ENCODE measurements at regions not wholly inside any gene's neighbourhood (a gene's known extent, or its start where the extent isn't known, plus 50 kb on each side); places are given as distances from the start of the nearest gene placed in this dataset.
"Not testable (repeated sequence)": the region's sequence is repeated elsewhere in the genome, so short reads cannot be mapped to it uniquely, and the experiment has no call there.

DNA sequence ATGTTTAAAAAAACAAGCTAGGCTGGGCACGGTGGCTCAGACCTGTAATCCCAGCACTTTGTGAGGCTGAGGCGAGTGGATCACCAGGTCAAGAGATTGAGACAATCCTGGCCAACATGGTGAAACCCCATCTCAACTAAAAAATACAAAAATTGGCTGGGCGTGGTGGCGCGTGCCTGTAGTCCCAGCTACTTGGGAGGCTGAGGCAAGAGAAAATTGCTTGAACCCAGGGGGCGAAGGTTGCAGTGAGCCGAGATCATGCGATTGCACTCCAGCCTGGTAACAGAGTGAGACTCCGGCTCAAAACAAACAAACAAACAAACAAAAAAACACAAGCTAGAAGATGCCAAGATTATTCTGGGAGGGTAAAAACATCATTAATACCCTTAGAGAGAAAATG lies 172.3 kb downstream of the AVL9 start:
- Histone ChIP-seq H3K4me1 (peaks cover 27% of the 10 kb centered on the region), H3K9me3 (replicated peaks) (peaks cover 13% of the 10 kb centered on the region)
- H3K27ac ChIP-seq (replicated peaks); H3K36me3 ChIP-seq; DNase-seq; H3K4me3 ChIP-seq; H3K27me3 ChIP-seq (ENCODE audit: low read depth); intact Hi-C loops (cut with micrococcal nuclease): not testable (repeated sequence)

GRCh38 chr7:32663805-32664211 lies 168.5 kb downstream of the AVL9 start:
- intact Hi-C loops (cut with micrococcal nuclease); H3K4me3 ChIP-seq; DNase-seq; H3K36me3 ChIP-seq; H3K27me3 ChIP-seq (ENCODE audit: low read depth); H3K27ac ChIP-seq (replicated peaks): not testable (repeated sequence)
- peaks cover 13% of the 10 kb centered on the region for H3K9me3 ChIP-seq (replicated peaks)
- peaks cover 15% of the 10 kb centered on the region for H3K4me1 ChIP-seq

GRCh38 chr7:32662509-32662908 lies 167.2 kb downstream of the AVL9 start:
- H3K4me1 ChIP-seq = peaks cover 13% of the 10 kb centered on the region
- H3K4me3 ChIP-seq; H3K9me3 ChIP-seq (replicated peaks); DNase-seq; H3K36me3 ChIP-seq; H3K27ac ChIP-seq (replicated peaks); H3K27me3 ChIP-seq (ENCODE audit: low read depth); intact Hi-C loops (cut with micrococcal nuclease): not testable (repeated sequence)

GRCh38 chr7:32661929-32662328 lies 166.6 kb downstream of the AVL9 start:
- DNase-seq = no peak
- H3K4me3 ChIP-seq = no peak overlapping the region
- H3K9me3 ChIP-seq (replicated peaks) = no peaks in the 10 kb centered on the region
- intact Hi-C loops (cut with micrococcal nuclease) = no loop called here
- peaks cover 13% of the 10 kb centered on the region for H3K4me1 ChIP-seq
- no peaks in the 10 kb centered on the region for H3K27me3 ChIP-seq (ENCODE audit: low read depth)
- no peak overlapping the region for H3K27ac ChIP-seq (replicated peaks)
- no peaks in the 10 kb centered on the region for H3K36me3 ChIP-seq
- no peak for TF ChIP-seq CTCF (IDR thresholded peaks at IDR 0.05; ENCODE audit: borderline replicate concordance)

- Histone ChIP-seq H3K4me3 (no peak overlapping the region), H3K27ac (replicated peaks) (no peak overlapping the region), H3K27me3 (ENCODE audit: low read depth) (no peaks in the 10 kb centered on the region), H3K4me1 (peaks cover 13% of the 10 kb centered on the region), H3K36me3 (no peaks in the 10 kb centered on the region), H3K9me3 (replicated peaks) (no peaks in the 10 kb centered on the region)
- DNase-seq = no peak
- intact Hi-C loops (cut with micrococcal nuclease) = no loop called here
- TF ChIP-seq CTCF (IDR thresholded peaks at IDR 0.05; ENCODE audit: borderline replicate concordance) = no peak
Measured at GRCh38 chr7:32661501-32661900, 166.2 kb downstream of the AVL9 start.

- H3K9me3 ChIP-seq (replicated peaks) = no peaks in the 10 kb centered on the region
- peaks cover 13% of the 10 kb centered on the region for H3K4me1 ChIP-seq
- H3K36me3 ChIP-seq = no peaks in the 10 kb centered on the region
- no peak for DNase-seq
- no peak overlapping the region for H3K4me3 ChIP-seq
- no peaks in the 10 kb centered on the region for H3K27me3 ChIP-seq (ENCODE audit: low read depth)
- intact Hi-C loops (cut with micrococcal nuclease) = no loop called here
- no peak overlapping the region for H3K27ac ChIP-seq (replicated peaks)
- TF ChIP-seq CTCF (IDR thresholded peaks at IDR 0.05; ENCODE audit: borderline replicate concordance) = no peak
Measured at GRCh38 chr7:32660936-32661335, 165.6 kb downstream of the AVL9 start.

DNA sequence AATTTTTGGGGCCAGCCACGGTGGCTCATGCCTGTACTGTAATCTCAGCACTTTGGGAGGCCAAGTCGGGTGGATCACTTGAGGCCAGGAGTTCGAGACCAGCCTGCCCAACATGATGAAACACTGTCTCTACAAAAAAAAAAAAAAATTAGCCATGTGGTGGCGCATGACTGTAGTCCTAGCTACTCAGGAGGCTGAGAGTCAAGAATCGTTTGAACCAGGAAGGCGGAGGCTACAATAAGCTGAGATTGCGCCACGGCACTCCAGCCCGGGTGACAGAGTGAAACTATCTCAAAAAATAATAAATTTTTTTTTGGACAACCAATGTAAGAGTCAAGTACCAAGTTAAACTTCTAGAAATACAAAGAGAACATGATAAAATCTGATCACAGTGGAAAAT lies 164.6 kb downstream of the AVL9 start:
- no peak for DNase-seq
- intact Hi-C loops (cut with micrococcal nuclease) = no loop called here
- peaks cover 13% of the 10 kb centered on the region for H3K4me1 ChIP-seq

More for the DNA sequence above, 164.6 kb downstream of the AVL9 start:
- no peak for TF ChIP-seq CTCF (IDR thresholded peaks at IDR 0.05; ENCODE audit: borderline replicate concordance)
- H3K4me3 ChIP-seq = no peak overlapping the region
- no peaks in the 10 kb centered on the region for H3K36me3 ChIP-seq
- H3K9me3 ChIP-seq (replicated peaks) = no peaks in the 10 kb centered on the region
- H3K27me3 ChIP-seq (ENCODE audit: low read depth) = no peaks in the 10 kb centered on the region
- no peak overlapping the region for H3K27ac ChIP-seq (replicated peaks)

Data from left ventricle myocardium inferior (tissue), 1 donor.